ENCODE measurements at regions not wholly inside any gene's neighbourhood (a gene's known extent, or its start where the extent isn't known, plus 50 kb on each side); places are given as distances from the start of the nearest gene placed in this dataset.

DNA sequence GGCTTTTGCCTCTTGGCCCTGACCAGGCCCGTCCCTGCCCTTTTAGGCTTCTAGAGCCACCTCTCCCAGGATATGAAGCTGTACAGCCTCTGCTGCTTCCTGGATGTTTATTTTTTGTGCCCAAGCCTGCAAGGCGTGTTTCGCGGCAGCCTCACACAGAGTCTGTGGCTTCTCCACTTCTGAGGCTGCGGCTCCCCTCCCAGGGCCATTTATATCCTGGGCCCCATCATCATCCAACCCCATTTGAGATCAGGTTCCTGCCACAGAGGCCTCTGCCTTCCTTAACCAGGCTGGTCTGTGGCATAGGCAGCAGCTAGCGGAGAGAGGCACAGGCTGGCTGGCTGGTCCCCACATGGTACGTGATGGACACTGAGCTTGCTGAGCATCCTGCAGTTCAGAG is 114.1 kb upstream of the PWP1 start:
- TF ChIP-seq, protein P1, sequence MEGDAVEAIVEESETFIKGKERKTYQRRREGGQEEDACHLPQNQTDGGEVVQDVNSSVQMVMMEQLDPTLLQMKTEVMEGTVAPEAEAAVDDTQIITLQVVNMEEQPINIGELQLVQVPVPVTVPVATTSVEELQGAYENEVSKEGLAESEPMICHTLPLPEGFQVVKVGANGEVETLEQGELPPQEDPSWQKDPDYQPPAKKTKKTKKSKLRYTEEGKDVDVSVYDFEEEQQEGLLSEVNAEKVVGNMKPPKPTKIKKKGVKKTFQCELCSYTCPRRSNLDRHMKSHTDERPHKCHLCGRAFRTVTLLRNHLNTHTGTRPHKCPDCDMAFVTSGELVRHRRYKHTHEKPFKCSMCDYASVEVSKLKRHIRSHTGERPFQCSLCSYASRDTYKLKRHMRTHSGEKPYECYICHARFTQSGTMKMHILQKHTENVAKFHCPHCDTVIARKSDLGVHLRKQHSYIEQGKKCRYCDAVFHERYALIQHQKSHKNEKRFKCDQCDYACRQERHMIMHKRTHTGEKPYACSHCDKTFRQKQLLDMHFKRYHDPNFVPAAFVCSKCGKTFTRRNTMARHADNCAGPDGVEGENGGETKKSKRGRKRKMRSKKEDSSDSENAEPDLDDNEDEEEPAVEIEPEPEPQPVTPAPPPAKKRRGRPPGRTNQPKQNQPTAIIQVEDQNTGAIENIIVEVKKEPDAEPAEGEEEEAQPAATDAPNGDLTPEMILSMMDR (IDR thresholded peaks at IDR 0.05): no peak
- TF ChIP-seq POLR2A (IDR thresholded peaks at IDR 0.05): no peak
